Daoy (cell line): ENCODE measurements at regions not wholly inside any gene's neighbourhood (a gene's known extent, or its start where the extent isn't known, plus 50 kb on each side); places are given as distances from the start of the nearest gene placed in this dataset.

Experiments
- DNase-seq: peaks from one replicate; pipeline ENCODE4 v3.0.0-alpha.2; 2015; ENCODE audit warnings: low read depth

DNA sequence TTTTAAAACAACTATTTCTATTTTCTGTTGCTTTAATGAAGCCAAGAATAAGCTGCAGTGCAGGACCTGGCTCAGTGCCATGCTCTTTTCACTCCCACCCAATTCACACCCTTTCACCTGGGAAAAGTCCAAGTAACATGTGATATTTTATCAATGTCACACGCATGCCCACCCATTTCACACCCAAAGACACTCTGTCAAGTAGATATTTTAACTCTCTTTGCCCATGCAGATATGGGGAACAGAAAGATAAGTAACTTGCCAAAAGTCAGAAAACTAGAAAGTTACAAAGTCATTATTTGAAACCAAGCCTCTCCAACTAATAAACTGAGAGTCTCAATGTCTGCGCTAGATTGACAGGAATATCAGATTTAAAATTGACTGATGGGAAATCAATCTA is 706.7 kb upstream of the PHF14 start:
- DNase-seq: no peak

DNA sequence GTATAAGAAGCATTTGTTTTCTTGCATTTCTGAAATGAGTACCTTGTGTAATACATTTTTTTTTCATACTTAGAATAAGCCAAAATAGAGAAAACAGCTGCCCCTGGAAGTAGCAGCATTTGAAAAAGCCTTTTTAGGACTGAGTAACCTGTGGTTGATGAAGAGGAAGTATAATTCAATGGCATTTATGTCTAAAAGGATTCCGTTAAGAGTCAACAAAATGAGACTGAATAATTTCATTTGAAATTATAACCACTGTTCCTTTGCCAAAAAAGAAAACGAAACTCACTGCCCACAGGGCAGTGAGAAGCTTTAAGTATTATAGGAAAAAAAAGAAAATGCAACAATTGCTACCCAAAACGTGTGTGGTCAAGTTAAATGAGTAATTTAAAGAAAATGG is 705.6 kb upstream of the PHF14 start:
- DNase-seq: no peak

GRCh38 chr7:10282909-10283308 is 690.8 kb upstream of the PHF14 start:
- no peak for DNase-seq

DNA sequence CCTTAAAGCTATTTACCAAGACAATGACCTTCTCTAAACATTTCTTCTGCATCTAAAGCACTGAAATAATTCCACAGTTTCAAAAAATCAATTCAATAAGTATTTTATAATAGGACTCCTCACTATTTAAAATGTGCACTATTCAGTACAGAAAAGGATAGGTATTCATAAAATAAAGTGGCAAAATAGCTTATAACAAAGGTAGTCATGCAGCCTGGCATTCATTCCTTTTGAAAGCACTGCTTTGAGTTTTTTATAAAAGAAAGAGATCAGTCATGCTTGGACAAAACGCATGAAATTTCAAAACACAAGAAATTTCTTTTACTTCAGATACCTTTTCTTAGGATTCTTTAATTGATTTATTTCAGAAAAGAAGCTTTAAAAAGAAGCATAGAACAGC is 689.7 kb upstream of the PHF14 start:
- DNase-seq: no peak

- DNase-seq: no peak
Measured at GRCh38 chr7:10299384-10299783, 674.3 kb upstream of the PHF14 start.

DNA sequence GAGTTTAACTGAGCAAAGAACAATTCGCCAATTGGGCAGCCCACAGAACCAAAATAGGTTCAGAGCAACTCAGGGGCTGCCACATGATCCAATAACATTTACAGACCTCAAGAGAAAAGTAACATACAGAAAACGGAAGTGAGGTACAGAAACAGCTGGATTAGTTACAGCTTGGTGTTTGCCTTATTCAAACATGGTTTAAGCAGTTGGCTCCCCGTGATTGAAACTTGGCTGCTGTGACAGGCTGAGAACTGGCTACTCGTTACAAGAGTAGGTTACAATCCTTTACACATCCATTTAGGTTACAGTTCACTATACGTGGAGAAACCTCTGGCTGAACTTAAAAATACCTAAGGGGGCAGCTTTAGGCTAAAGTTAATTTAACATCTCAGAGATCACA is 673.1 kb upstream of the PHF14 start:
- DNase-seq: no peak

- no peak for DNase-seq
Measured at GRCh38 chr7:10308276-10308675, 665.4 kb upstream of the PHF14 start.

DNA sequence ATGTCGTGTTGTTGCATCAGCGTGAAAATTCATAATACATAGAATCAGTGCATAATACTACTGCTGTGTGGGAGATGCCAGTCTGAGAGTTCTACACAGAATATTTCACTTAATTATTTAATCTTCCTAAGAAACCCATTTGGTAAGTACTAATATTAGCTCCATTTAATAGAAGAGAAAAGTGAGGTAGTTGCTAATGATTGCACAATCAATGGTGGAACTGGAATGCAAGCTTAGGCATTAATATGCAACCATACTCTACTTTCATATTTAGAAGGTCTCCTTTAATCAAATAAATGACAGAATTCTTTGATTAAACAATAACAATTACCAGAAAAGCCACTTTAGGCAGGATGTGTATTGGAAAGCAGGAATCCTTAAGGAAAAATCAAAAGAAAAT is 660.7 kb upstream of the PHF14 start:
- DNase-seq: no peak

- no peak for DNase-seq
Measured at GRCh38 chr7:10315881-10316280, 657.8 kb upstream of the PHF14 start.

DNA sequence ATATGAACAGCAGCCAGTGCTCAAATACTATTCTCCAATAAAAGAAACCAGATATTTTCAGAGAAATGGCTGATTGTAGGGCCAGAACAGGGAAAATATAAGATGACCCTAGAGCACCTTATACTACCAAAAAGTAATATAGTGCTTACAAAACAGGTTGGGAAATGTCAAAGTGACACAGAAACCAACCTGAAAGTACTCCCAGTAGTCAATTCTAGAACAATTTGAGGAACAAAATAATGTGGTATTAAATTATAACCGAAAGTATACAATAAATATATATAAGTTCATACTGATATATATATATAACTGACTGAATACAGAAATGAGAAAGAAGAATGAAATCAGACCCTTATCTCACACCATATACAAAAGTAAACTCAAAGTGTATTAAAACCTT is 657.2 kb upstream of the PHF14 start:
- DNase-seq: no peak

GRCh38 chr7:10325395-10325794 is 648.3 kb upstream of the PHF14 start:
- DNase-seq: no peak

GRCh38 chr7:10343108-10343507 is 630.6 kb upstream of the PHF14 start:
- DNase-seq: no peak

GRCh38 chr7:10346032-10346431 is 627.6 kb upstream of the PHF14 start:
- no peak for DNase-seq

DNA sequence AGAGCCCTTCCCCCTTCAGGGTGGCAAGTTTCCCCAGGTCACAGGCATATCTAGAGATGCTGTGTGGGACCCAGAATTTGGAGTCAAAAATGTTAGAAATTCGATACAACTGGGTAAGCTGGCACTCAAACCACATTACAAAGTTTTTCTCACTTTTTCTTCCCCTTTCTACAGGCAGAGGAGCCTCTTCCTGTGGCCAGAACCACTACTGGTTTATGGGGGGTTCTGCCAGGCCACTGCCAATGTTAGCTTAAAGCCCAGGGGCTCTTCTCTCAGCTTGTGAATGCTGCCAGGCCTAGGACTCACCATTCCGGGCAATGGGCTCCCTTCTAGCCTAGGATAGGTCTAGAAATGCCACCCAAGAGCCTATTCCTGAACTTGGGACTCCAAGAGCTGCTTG is 617.9 kb upstream of the PHF14 start:
- DNase-seq: no peak

DNA sequence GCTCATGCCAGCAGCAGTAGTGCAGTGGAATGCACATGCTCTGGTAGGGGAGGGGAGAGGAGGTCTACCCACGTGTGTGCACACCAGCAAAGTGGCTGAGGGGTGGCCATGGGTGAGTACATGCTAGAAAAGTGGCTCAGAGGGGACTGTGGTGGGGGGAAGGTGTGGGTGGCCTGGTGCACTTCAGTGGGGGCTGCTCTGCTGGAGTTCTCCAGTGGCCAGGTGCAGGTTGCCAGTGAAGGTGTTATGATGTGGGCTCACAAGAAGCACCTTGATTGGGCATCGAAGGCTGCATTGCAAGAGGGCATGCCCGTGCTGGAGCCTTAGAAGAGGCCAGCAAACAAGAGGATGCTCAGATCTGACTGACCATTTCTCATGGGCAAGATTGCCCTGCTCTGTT is 613.6 kb upstream of the PHF14 start:
- DNase-seq: no peak

DNA sequence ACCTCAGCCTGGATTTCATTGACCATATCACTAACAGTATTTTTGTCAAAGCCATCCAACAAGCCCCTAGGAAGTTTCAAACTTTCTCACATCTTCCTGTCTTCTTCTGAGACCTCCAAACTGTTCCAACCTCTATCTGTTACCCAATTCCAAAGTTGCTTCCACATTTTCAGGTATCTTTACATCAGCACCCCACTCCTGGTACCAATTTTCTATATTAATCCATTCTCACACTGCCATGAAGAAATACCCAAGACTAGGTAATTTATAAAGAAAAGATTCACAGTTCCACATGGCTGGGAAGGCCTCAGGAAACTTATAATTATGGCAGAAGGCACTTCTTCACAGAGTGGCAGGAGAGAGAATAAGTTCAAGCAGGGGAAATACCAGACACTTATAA is 571.9 kb upstream of the PHF14 start:
- no peak for DNase-seq

DNA sequence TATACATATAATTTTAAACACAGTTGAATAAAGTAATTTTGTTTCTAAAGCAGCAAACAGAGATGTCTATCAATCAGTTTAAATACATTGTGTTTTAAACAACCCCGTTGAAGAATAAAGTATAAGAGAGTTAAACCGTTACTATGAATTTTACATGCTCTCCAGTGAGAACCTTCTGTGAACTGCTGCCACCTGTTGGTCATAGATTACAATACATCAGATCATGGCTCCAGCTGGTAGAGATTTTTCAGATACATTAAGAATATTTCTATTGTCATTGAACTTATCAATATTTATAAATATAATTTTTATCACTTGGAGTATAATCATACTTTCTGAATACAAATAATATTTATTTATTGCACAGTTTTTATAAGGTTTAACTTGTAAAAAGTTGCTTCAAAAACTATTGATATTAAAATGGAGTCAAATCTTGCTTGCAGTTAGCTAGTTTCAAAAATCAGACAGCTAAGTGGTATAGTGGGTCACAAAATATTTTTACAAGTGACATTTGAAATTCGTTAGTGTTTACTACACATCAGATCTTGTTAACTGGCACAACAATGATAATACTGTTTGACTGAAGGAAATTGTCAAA is 561.2 kb upstream of the PHF14 start:
- peak; percentile 11 for DNase-seq

- no peak for DNase-seq
Measured at GRCh38 chr7:10418985-10419384, 554.7 kb upstream of the PHF14 start.

- no peak for DNase-seq
Measured at GRCh38 chr7:10429031-10429430, 544.6 kb upstream of the PHF14 start.

DNA sequence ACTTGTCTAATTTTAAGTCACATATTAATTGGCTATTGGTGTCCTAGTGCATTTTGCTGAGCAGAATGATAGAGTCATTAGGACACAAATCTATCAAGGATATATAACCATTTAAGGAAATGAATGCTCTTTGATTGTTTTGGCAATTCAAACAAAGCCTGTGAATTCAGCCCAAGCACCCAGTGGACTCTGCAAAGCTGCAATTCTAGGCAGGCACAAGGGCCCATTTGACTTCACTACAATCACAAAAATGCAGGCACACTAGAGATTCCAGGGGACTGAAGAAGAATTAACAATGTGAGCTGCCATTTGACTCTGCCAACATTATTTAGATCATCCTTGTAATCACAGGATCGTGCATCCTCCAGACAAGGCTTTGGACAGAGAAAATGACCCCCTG is 544.2 kb upstream of the PHF14 start:
- DNase-seq: no peak

- no peak for DNase-seq
Measured at GRCh38 chr7:10436302-10436701, 537.4 kb upstream of the PHF14 start.

DNA sequence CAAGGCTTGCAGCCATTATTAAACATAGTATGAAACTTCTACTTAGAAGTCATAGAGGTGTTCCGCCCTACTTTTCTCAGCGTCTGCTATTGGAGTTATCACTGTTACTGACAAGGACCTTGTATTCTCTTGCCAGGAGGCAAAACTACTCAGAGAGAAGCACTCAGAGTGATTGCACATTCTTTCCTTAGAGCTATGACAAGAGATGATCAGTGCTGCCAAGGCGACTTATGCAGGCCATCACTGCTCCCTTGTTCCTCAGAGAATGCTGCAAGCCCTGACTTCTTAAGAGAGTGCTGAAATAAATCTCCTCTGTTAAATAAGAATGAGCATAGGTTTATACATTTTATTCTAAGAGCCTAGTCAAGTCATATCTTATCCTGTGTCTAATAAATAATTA is 534.6 kb upstream of the PHF14 start:
- no peak for DNase-seq

DNA sequence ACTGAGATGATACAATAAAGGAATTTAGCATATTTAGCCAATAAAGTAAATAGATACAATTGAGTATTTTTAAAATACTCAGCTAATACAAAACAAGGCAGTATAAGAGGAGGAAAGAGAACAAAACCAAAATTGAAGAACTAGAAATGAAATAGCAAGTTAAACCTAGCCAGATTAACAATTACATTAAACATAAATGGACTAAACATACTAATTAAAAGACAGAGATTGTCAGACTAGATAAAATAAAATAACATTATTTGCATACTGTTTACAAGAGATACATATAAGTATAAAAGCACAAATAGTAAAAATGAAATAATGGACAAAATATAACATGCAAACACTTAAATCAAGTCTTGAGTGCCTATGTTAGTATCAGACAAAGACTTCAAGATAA is 517.7 kb upstream of the PHF14 start:
- DNase-seq: no peak

GRCh38 chr7:10460474-10460873 is 513.2 kb upstream of the PHF14 start:
- DNase-seq: no peak

DNA sequence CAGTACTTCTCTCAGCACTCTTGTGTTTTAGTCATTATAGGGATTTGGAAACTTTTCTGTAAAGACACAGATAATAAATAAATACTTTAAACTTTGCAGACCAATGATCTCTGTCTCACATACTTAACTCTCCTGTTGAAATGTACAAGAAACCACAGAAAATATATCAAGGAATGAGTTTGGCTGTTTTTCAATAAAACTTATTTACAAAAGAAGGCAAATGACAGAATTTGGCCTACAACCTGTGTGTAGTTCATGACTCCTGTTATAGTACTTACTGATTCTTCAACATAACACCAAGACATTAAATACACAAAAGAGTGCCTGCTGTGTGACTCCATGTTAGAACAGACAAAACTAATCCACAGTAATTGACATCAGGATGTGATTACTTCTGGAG is 510.0 kb upstream of the PHF14 start:
- DNase-seq: no peak
